Stimulated activated CD4-positive, alpha-beta T cell treated with anti-CD3 and anti-CD28 coated beads, Interleukin-1b, Interleukin-23, amount 100 ng/mL, for 48 hours (primary cell): ENCODE measurements at regions not wholly inside any gene's neighbourhood (a gene's known extent, or its start where the extent isn't known, plus 50 kb on each side); places are given as distances from the start of the nearest gene placed in this dataset.
A peak's percentile ranks its signal among the peaks of the same experiment; 100 is the strongest.
"Not testable (repeated sequence)": the region's sequence is repeated elsewhere in the genome, so short reads cannot be mapped to it uniquely, and the experiment has no call there.

Experiments
- DNase-seq: peaks from one replicate; pipeline ENCODE4 v3.0.0-alpha.2; 2020

DNA sequence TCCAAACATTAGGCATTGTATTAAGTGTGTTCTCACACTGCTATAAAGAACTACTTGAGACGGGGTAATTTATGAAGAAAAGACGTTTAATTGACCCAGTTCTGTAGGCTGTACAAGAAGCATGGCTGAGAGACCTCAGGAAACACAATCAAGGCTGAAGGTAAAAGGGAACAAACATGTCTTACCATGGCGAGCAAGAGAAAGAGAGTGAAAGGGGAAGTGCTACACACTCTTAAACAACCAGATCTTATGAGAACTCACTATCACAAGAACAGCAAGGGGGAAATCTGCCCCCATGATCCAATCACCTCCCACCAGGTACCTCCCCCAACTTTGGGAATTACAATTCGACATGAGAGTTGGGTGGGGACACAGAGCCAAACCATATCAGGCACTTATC, 86.6 kb upstream of the TOP1 start:
- no peak for DNase-seq

DNA sequence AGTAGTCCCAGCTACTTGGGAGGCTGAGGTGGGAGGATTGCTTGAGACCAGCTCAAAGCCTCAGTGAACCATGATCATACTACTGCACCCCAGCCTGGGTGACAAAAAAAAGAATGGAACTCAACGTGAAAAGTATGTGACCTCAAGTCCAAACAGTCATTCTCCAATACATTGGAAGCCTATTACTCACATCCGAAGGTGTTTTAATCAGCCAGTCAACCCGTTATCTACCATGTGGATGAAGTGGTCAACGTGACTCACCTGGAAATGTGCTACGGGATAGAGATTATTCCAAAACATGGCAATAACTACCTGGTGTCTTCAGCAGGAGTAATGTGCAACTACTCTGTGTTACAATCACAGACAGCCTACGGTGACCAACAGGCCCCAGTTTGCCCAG, 85.8 kb upstream of the TOP1 start:
- no peak for DNase-seq

DNA sequence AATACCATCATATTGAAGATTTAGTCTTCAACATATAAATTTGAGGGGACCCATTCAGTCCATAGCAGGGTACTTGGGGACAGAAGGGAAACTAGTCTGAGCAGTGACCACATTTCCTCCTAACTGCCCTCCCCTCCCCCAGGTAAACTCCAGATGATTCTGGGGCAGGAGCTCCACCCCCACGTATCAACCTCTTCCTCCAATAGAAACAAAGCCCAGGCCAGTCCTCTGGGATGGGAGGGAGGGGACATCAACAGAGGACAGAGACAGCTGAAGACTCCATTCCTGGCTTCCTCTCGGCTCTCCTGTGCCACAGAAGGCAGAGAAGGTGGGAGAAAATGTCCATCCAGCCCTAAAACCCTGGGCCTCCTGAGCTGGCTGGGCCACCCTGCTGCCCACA, 85.0 kb upstream of the TOP1 start:
- DNase-seq = no peak

DNA sequence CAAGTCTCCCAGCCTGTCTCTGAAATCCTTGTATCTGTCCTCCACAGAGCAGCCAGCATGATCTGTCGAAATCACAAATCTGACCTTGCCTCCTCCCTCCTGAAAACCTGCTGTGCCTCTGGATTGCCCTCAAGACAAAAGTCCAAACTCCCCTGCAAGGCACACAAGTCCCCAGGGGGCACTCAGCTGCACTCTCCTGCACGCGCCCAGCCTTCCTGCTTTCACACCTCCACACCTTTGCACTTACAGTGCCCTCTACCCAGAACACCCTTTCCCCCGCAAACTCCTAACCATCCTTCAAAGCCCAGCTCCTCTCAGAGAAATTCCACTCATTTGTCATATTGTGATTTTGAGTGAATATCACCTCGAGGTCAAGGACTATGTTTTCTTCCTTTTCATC, 83.4 kb upstream of the TOP1 start:
- no peak for DNase-seq

DNA sequence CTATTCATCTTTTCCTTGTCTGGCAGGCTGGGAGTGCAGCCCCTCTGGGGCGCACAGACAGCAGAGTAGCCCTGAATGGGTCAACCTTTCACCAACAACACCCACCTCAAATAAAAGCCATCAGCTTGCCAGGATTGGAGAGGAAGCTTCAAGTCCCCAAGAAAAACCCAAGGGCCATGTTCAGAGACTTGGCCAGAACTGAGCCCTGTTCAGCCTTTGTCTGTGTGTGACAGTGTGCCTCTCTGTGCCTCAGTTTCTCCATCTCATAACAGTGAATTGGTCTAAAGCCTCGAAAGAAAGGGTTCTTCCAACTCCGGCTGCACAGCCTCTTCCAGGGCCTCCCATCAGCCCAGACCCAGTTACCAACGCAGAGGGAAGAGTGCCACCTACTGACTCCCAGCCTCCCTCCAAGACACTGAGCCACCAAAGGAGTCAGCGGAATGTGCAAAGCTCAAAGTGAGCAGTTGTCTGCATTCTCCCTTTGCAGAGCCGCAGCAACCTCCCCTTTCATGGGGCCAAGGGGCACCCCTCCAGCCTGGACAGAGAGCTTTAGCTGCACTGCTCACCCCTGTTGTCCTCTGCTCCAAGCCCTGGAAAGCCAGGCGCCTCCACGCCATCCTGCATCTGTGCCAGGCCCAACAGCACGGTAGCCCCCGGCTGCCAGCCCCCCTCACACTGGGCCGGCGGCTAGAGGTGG, 82.7 kb upstream of the TOP1 start:
- DNase-seq = no peak

DNA sequence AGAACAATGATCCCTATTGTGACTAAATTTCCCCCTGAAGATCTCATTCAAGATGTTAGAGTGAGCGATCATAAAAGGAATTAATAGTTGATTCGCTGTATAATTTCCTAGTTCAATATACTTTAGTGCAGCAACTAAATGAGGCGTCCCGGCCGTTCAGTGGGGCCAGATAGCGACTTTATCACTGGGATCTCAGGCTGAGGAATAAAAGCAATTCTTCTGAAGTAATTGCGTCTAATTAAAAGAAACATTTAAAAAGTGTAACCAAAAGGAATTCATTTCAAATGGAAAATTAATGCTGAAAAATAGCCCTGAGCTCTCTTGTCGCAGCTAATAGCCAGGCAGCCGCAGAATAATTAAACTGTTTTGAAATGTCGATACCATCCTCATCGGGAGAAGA, 82.2 kb upstream of the TOP1 start:
- DNase-seq = no peak

DNA sequence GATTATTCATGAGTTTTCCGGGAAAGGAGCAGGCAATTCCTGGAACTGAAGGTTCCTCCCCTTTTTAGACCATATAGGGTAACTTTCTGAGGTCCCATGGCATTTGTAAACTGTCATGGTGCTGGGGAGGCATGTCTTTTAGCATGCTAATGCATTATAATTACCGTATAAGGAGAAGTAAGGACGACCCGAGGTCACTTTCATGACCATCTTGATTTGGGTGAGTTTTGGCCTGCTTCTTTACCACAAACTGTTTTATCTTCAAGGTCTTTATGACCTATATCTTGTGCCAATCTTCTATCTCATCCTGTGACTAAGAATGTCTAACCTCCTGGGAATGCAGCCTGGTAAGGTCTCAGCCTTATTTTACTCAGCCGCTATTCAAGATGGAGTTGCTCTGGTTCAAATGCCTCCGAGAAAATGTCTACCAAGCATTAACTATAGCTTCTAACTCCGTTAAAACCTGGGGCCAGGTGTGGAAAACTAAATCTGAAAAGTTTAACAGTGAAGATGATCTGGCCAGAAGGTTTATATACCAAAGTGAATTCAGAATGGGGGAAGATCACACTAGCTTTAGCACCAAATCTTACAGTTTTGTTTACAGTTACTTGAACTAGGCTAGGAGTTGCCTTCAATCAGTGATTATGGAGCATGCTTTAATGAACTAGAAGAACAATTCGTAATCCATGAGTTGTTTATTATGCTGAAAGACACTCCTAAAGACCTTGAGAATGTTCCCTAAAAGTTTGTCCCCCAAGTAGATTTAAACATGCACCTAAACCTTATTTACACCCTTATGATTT, 80.0 kb upstream of the TOP1 start:
- no peak for DNase-seq

DNA sequence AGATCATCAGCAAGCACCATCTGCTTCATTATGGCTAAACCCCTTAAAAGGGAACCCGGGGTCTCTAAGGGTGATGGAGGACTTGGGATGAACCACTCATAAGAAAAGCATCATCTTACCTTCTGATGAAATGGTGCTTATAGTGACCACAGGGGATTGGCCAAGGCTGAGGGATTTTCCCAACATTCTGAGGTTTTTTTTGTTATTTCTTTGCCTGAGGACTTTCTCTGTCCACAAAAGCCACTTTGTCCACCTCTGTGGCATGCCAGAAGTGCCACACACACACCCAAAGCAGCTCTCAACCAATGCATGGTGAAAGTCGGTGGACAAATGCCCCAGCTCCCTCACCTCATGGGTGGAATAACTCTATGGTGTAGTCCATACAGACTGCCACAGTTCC, 79.3 kb upstream of the TOP1 start:
- no peak for DNase-seq

DNA sequence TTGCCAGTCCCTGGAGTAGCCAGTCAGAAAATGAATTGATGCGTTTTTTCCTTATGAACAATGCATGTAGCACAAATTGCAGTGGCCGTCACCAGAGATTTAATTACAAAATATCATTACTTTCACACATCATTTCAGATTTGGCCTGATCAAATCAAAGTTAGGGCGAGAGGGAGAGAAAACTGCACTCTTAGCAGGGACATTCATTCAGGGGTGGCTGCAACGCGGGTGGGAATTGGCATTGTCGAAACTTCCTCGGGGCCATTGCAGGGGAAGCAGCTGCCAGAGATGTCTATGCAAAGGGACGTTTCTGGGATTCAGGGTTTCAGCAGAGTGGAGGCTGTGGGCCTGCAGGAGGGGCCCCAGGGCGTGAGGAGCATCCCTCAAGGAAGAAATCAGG, 76.5 kb upstream of the TOP1 start:
- no peak for DNase-seq

DNA sequence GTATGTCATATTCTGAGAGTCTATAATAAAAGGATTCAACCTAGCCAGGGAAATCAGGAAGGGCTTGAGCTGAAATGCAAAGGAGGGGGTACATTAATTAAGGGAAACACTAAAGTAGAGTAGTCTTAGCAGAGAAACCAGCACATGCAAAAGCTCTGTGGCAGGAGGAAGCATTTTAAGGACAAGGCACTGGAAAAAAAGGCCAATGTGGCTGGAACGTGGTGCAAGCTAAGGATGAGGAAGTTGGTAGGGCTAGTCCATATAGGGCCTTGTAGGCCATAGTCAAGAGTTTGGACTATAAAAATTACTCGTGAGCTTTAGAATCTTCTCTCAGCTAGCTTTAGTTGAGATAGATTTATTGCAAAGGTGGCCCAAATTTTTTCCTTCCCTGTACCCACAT, 75.2 kb upstream of the TOP1 start:
- DNase-seq = no peak

DNA sequence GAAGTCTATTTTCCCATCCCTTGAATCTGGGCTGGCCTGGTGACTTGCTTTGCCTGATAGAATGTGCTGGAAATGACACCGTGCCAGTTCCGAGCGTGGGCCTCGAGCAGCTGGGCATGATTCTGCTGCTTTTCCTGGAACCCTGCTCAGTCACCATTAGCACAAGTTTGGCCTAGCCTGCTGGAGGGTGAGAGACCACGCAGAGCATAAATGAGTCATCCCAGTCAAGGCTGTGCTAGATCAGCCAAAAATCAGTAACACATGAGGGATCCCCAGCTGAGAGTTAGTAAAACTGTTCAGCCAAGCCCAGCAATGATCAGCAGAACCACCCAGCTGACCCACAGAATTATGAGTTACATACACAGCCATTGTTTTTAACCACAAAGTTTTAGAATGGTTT, 74.8 kb upstream of the TOP1 start:
- DNase-seq = peak; percentile 13

DNA sequence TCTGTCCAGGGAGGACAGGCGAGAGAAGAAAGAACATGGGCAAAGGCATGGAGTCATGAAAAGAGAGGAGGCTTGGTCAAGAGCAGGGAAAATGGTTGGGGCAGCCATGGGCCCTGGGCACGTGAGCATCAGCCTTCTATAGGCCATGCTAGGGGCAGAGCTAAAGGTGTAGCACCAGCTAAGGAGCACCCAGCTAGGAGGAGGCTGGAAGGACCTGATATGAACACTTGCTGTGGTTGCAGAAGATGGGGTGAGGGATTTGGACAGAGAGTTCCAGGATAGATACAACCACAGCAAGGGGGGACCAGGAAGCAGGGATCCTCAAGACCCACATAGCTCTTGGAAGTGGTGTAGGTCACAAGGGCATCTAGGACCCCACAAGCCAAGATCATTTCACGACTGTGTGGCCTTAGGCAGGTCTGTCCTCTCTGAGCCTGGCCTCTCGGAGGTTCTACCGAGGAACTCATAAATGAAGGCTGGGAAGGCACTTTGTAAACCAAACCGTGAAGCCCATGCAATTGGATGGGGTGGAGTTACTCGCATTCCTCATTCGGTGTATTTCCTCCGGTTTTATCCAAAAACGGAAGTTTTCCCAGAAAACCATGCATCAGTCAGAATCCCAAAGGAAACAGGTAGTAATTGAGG, 74.0 kb upstream of the TOP1 start:
- no peak for DNase-seq

DNA sequence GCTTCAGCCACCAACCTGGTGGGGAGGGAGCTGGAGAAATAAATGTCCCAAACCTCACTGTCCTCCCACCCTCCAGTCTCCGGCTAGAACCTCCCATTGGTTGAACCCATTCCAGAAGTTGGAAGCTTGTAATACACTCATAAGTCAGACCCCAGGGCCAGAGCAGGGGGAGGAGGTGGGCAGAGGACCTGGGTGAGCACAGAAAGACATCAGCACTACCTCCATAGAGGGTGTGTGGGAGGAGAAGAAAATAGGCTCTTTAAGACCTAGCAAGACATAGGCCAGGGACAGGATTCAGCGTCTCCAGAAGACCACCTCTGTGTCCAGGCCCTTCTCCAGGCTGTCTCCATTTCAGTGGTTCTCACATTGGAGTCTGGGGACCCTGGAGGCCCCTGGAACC, 73.3 kb upstream of the TOP1 start:
- DNase-seq = no peak

DNA sequence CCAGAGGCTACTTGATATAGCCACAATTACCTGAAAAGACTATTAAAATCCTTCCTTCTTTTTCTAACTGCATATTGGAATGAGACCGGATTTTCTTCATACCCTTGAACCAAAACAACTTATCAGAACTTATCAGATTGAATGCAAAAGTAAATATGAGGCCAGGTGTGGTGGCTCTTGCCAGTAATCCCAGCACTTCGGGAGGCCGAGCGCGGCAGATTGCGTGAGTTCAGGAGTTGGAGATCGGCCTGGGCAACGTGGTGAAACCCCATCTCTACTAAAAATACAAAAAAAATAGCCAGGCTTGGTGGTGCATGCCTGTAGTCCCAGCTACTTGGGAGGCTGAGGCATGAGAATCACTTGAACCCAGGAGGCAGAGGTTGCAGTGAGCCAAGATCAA, 72.8 kb upstream of the TOP1 start:
- DNase-seq = not testable (repeated sequence)

DNA sequence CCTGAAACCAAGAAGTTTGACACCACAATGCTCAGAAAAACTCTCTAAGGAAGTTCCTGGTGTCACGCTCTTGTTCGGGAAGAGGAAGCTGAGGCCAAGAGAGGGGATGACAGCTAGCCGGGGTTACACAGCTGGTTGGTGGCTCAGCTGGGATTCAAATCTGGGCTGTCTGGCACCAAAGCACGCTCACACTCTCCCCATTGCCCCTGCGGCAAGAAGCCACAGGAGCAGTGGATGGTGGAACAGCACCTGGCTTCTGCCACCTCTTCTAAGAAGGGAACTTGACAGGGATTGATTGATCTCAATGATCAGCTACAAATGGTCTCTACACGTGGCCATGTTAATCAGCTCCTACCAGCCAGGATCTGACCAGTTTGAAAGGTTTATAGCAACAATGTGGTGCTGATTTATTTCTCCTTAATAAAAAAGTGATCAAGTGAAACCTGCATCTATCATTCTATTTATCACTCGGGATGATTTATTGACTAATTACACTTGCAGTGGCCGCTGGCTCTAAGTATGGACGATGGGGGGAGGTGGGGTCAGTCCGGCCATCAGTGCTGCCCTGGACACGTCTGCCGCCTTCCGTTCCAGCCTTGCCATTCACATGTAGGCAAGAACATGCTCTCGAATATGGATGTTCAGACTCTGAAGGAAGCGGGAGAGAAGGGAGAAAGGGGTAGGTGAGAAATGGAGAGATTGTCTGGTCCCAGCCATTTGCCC, 71.9 kb upstream of the TOP1 start:
- DNase-seq = no peak

DNA sequence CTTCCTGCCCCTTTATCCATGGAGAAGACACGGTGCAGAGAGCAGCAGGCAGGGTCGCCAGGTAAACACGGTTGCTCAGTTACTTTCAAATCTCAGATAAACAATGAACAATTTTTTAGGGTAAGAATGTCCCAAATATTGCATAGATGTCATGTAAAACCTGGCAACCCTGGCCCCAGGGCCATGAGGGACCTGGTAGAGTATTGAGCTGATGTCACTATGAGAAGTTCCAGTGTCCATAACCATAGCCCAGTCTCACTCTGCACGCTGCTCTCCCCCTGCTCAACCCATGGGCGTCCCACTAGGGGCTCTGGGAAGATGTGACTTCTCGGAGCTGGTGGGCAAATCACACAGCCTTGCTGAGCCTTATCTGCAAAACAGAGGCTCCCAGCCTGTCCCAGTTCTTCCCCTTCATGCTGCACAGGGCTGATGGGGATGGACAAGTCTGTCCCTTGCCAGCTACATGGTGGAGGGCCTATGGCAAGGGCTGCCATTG, 71.3 kb upstream of the TOP1 start:
- no peak for DNase-seq

DNA sequence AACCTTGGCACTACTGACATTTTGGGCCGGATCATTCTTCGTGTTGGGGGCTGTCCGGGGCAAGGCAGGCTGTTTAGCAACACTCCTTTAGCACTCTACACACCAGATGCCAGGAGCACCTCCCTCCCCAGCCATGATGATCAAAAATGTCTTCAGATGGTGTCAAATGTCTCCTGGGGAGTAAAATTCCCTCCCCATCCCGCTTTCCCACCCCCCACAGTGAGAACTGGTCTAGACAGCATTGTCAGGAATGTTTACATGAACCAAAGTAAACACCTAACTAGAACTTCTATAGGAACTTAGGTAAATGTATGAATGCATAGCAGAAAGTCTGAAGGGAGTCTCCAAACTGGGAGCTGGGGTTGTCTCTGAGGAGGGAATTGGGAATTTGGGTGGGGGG, 70.0 kb upstream of the TOP1 start:
- DNase-seq = no peak

DNA sequence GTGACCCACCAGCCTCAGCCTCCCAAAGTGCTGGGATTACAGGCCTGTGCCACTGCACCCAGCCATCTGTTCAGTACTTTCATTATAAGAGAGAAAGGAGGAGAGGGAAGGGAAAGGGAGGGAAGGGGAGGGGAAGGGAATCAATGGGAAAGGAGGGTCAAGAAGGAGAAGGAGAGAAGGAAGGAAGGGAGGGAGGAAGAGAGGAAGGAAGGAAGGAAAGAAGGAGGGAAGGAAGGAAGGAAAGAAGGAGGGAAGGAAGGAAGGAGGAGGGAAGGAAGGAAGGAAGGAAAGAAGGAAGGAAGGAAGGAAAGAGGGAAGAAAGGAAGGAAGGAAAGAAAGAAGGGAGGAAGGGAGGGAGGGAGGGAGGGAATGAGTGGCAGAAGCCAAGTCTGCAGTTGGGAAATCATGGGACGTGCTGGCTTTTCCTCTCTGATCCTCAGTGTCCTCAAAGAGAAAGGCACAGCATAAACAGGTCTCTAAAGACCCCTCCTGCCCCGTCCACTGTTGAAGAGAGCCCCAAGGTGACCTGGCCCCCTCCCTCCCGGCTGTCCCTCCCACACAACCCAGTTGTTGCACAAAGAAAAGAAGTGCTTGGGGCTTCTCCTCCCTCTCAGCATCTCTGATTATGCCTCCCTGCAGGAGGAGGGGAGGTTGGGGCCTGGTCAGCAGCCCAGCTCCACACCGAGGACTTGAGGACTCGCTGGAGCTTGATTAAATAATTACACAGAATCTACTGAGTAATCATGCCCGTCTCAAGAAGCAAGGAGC, 69.1 kb upstream of the TOP1 start:
- no peak for DNase-seq

DNA sequence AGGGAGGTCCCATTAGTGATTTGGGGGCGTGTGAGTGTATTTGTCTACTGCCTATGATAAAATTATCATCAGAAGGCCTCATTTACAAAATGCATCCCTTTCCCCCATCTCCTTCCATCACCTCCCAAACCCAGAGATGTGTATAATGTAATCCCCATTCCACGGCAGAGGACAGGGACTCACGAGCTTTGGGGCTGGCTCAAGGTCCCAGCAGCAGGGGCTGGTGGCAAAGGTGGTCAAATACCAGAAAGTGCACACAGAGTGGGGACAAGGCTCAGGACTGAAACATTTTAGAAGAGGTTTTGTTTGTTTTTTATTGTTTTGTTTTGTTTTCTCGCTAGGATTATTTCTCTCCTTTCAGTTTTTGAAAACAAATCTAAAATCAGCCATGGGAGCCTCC, 68.5 kb upstream of the TOP1 start:
- DNase-seq = no peak

DNA sequence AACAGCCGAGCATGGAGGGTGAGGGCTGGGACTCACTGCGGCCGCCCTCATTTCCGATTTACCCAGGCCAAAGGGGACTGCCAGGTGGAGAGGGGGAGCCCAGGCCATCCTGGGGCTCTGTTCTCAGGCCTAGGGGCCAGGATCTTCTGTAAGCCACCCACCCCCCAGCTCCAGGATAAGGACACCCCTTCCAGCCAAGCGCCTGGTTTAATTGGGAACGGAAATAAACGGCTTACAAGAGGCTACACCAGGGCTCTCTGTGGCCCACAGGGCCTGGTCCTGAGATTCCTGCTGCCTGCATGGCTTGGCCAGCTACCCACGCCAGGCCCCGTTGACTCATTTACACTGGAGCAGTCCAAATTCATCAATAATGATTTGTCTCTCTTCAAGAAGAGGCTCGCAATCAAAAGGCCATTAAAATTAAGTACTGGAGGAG, 68.1 kb upstream of the TOP1 start:
- DNase-seq = no peak

DNA sequence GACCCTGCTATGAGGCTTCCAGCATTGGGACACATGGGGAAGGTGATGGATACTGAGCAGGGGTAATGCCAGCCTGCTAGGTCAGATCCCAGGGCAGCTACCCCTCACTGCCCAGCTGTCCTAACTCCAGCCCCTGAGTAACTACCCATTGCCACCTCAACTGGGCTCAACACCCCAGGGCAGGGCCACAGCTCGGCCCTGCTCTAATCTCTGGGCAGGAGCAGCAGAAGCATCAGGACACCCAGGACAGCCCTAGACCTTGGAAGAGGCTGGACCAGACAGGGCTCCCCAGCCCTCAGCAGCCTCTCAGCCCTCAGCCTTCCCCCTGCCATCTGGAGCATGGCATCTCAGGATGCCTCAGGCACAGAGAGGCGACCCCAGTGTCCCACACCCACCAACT, 67.4 kb upstream of the TOP1 start:
- no peak for DNase-seq
